Erythroblast (primary cell): ENCODE measurements at regions not wholly inside any gene's neighbourhood (a gene's known extent, or its start where the extent isn't known, plus 50 kb on each side); places are given as distances from the start of the nearest gene placed in this dataset.

Experiments
- DNase-seq, 2 experiments: peaks; one replicate each; lab custom pipeline; 2025; lab: John Stamatoyannopoulos, UW
- GATA1 ChIP-seq: IDR thresholded peaks from 2 replicates; pipeline ENCODE4 v1.6.1; 2011; ENCODE audit warnings: low read depth, mild to moderate bottlenecking, control low read depth, low read length, moderate library complexity
- POLR2A ChIP-seq: IDR thresholded peaks from 2 replicates; pipeline ENCODE4 v1.6.1; 2011; ENCODE audit warnings: mild to moderate bottlenecking, low read length

DNA sequence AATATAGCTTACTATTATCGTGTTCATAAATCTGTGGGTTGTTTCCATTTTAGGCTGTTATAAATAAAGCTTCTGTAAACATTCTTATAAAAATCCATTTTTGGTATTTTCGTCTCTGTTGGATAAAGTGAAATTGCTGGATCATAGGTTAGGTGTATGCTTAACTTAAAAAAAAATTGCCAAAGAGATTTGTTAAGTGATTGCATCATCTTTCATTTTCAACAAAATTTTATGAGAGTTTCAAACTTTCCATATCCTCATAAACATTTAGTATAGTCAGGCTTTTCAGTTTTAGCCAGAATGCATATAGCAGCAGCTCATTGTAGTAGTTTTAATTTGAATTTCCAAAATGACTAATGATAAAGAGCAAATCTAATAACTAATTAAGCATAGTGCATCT is 146.7 kb upstream of the CNTN5 start:
- no peak for TF ChIP-seq POLR2A
- TF ChIP-seq GATA1 = no peak
- DNase-seq = no peak

DNA sequence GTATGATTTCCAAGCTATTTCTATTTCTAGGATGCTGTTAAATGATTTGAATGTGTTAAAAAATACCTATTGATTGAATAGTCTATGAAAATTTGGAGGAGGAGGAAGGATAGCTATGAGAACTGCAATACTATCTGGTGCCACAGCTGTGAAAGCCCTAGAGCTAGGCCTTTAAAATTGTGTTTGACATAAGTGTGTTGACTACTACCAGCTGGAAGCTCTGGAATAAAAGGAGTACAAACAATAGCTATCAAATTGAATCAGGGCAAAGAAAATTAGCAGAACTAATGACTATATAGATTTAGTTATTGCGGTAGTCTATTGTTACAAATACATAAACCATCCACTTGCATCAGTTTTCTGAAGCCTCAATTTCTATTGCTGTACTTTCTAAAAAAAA is 124.8 kb upstream of the CNTN5 start:
- no peak for DNase-seq
- TF ChIP-seq POLR2A = no peak

DNA sequence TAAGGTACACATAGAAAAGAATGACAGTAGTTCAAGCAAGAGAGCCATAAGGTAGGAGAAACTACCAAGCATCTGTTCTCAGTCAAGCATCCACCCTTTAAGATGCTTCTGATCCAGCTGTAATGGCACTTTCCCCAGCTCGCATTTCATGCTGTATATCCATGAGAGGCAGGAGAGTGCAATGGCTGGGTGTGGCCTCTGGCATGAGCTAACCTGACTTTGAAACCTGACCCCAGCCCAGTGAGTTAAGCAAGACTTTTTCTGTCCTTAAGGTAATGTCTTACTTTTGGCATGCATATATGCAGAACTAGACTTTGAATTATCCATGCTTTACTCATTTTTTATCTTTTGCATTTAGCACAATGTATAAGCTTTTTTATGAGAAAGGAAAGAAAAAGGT is 79.8 kb upstream of the CNTN5 start:
- no peak for DNase-seq
- no peak for TF ChIP-seq GATA1
- TF ChIP-seq POLR2A = no peak

DNA sequence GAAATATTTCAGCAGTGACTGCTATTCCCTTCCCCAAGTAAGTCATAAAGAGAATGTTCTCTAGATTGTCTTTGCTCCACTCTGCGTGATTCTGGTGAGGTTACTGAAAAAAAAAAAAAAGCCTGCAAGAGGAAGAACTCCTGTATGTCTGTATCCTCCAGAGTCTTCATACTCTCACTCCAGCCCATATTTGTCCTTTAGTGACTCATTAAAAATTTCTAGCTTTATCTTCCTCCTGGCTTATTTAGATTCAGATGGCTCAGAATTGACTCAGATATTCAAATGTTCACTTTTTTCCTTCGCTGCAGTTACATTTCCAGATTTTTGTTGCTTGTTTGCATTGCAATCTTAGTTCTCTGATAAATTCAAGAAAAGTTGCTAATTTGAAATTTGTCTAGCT is 76.3 kb upstream of the CNTN5 start:
- DNase-seq = no peak
- TF ChIP-seq GATA1 = no peak
- no peak for TF ChIP-seq POLR2A

DNA sequence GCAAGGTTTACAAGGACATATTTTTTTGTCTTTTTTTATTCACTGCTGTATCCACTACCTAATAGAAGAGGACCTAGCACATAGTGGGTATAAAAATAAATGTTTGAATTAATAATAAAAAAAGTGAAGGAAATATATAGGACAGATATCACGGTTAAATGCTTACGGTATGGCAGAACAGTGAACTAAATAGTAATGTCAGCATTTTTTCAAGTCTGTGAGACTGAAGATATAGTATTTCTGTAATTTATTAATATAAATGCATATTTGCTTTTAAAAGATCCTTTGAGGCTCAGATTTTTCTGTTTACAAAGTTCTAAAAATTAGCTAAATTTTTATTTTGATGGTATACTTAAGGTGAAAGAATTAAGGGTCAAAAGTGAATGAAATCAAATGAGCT is 68.6 kb upstream of the CNTN5 start:
- DNase-seq = no peak
- TF ChIP-seq POLR2A (no peak), GATA1 (no peak)

DNA sequence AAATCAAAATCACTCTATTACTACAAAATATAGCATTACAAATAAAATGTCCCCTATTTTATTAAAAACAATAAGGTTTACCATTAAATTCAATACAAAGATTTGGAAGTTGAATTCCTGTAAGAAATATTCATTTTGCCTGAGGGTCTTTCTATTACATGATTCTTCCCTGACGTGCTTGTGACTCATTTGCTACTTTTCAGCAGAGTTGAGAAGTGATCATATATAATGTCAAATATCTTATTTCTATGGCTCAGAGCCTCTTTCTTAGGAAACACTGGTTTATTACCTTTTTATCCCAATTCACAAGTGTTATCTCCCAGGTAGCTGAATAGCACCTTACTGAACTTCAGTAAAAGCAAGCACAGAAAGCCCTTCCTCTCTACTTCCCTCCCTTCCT is 65.2 kb upstream of the CNTN5 start:
- TF ChIP-seq POLR2A = no peak
- no peak for TF ChIP-seq GATA1
- no peak for DNase-seq

DNA sequence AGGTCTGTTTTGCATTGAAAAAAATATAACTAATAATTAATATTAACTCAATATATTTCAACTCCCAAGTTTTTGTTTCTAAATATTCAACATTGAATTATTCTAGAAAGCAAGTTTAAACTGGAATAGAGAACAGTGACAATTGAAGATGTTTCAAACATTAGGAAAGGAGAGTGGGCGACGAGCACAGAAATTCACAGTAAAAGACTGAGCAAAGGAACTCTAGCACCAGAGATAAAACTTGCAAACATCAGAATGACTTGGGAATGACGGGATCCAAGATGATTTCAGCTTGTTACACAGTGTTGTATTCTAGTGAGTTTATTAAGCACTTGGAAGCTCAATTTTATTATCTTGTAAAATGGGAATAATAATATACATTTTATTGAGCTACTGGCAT is 56.6 kb upstream of the CNTN5 start:
- DNase-seq = no peak

DNA sequence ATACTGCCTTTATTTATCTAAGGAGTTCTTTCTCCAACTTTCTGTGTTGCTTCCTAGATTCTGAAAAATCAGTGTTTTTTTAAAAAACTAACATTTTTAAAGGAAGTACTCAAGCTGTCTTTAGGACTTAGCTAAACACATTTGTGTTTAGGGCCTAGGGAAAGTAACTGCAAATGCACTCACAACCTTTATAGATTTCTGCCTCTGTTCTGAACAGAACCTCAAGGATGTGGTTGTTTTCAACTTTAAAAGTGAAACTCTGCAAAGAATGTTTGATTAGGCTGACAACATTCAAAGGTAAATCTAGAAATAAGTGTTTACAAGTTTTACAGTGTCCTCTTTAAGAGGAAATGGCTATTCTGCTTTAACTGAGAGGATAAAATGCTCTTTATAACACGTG is 55.4 kb upstream of the CNTN5 start:
- DNase-seq = no peak
- no peak for TF ChIP-seq GATA1

More for the DNA sequence above, 56.6 kb upstream of the CNTN5 start:
- TF ChIP-seq POLR2A (no peak), GATA1 (no peak)

DNA sequence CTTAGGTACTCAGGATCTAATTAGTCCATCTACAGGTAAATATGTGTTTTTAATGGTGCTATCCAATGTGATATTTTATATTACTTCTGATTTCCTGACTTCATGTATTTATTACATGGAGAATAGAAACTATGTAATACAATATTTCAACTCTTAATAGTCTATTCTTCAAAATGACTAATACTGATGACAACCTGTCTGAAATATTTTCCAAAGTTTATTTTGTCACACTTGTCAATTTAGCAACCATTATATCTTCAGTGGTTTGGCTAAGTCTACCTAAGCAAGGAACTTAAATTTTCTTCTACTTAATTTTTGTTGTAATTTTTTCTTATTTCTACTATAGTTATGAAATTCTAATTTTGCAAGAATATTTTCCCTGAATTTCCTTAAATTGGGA is 55.0 kb upstream of the CNTN5 start:
- no peak for TF ChIP-seq POLR2A
- no peak for TF ChIP-seq GATA1
- DNase-seq = no peak

DNA sequence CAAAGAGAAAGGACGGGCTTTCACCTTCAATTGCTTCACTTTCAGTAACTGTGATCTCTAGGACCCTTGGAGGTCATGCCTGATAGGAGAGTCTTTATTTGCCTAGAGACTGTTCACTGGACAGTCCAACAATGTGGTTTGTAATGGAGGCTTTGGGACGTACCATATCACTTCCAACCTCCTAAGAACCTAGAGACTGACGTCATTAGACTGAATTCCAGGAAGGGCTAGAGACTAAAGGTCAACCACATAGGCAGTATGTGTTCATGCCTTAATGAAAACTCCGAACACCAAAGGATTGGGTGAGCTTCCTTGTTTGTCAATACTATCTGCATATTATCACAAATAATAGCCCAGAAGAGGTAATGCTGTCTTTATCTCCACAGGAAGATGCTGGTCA is 53.7 kb upstream of the CNTN5 start:
- DNase-seq = no peak
- TF ChIP-seq POLR2A (no peak), GATA1 (no peak)
